IMR-90 (cell line): ENCODE measurements at regions not wholly inside any gene's neighbourhood (a gene's known extent, or its start where the extent isn't known, plus 50 kb on each side); places are given as distances from the start of the nearest gene placed in this dataset.

Experiments
- ATAC-seq: fragments of 200-7000 bp; cut with Tn5 transposase; 2 replicates; pipeline ENCODE4 v1.9.1; 2020; ENCODE audit warnings: low read depth, mild to moderate bottlenecking, moderate library complexity
- BruUV-seq: library from RNA; stranded (reverse); fragments of 400-500 nt; replicated peaks from 2 replicates; lab custom pipeline; 2021; lab: Mats Ljungman, UMichigan
- CTCF ChIA-PET: fragments of 300-600 bp; formaldehyde crosslinking; extraction: SDS; loops from one replicate; lab custom pipeline; 2021; ENCODE audit warnings: antibody characterized with exemption; lab: Yijun Ruan, JAX
- POLR2A ChIA-PET: fragments of 300-600 bp; sonication (Branson Sonifier 250); formaldehyde crosslinking; loops from one replicate; lab custom pipeline; 2022; ENCODE audit warnings: antibody characterized with exemption; ENCODE audit not compliant: unreplicated experiment; lab: Charles Lee
- DNase-seq: peaks from one replicate; pipeline ENCODE4 v3.0.0; 2013
- H2AFZ ChIP-seq: replicated peaks from 2 replicates; pipeline ENCODE3; 2013; ENCODE audit warnings: low read length, mild to moderate bottlenecking; ENCODE audit not compliant: poor library complexity
- H2AK5ac ChIP-seq: 2 replicates; pipeline ENCODE4 v1.6.1; 2013; ENCODE audit warnings: low read depth, low read length, inconsistent platforms
- H2AK9ac ChIP-seq: replicated peaks from 2 replicates; pipeline ENCODE3; 2013; ENCODE audit warnings: mild to moderate bottlenecking, low read depth, low read length, moderate library complexity; ENCODE audit not compliant: poor library complexity
- H2BK120ac ChIP-seq: 2 replicates; pipeline ENCODE4 v1.6.1; 2013; ENCODE audit warnings: low read depth, low read length, inconsistent platforms
- H2BK15ac ChIP-seq: 3 replicates; pipeline ENCODE4 v1.6.1; 2013; ENCODE audit warnings: low read depth, low read length, inconsistent platforms
- H2BK20ac ChIP-seq: 2 replicates; pipeline ENCODE4 v1.6.1; 2013; ENCODE audit warnings: low read depth, mild to moderate bottlenecking, inconsistent platforms, low read length, moderate library complexity
- H2BK5ac ChIP-seq: 2 replicates; pipeline ENCODE4 v1.6.1; 2013; ENCODE audit warnings: mild to moderate bottlenecking, low read depth, low read length, inconsistent platforms; ENCODE audit not compliant: poor library complexity, severe bottlenecking
- H3K14ac ChIP-seq: replicated peaks from 2 replicates; pipeline ENCODE4 v1.6.1; 2013; ENCODE audit warnings: low read depth, low read length, inconsistent platforms
- H3K18ac ChIP-seq: 2 replicates; pipeline ENCODE4 v1.6.1; 2013; ENCODE audit warnings: low read depth, low read length, control low read depth
- H3K23ac ChIP-seq: 2 replicates; pipeline ENCODE4 v1.6.1; 2013; ENCODE audit warnings: low read depth, low read length, inconsistent platforms
- H3K27ac ChIP-seq: 2 replicates; pipeline ENCODE4 v1.5.1; 2013; ENCODE audit warnings: mild to moderate bottlenecking, control low read depth, low read length; ENCODE audit not compliant: insufficient read depth
- H3K27me3 ChIP-seq: 2 replicates; pipeline ENCODE4 v1.6.1; 2013; ENCODE audit warnings: low read length; ENCODE audit not compliant: control insufficient read depth, insufficient read depth
- H3K36me3 ChIP-seq: 2 replicates; pipeline ENCODE4 v1.6.1; 2013; ENCODE audit warnings: low read length, mixed read lengths; ENCODE audit not compliant: control insufficient read depth, insufficient read depth
- H3K4ac ChIP-seq: 2 replicates; pipeline ENCODE4 v1.6.1; 2013; ENCODE audit warnings: low read depth, low read length, inconsistent platforms
- H3K4me1 ChIP-seq: 2 replicates; pipeline ENCODE4 v1.6.1; 2013; ENCODE audit warnings: low read length, mixed read lengths; ENCODE audit not compliant: control insufficient read depth, insufficient read depth
- H3K4me2 ChIP-seq: 2 replicates; pipeline ENCODE4 v1.6.1; 2013; ENCODE audit warnings: low read depth, mild to moderate bottlenecking, control low read depth, low read length, moderate library complexity
- H3K4me3 ChIP-seq: 2 replicates; pipeline ENCODE4 v1.5.1; 2013; ENCODE audit warnings: low read depth, mild to moderate bottlenecking, control low read depth, low read length, moderate library complexity; ENCODE audit not compliant: insufficient read depth
- H3K56ac ChIP-seq: 2 replicates; pipeline ENCODE4 v1.6.1; 2013; ENCODE audit warnings: low read length, inconsistent platforms; ENCODE audit not compliant: insufficient read depth; ENCODE audit errors: extremely low read depth
- H3K79me1 ChIP-seq, 2 experiments: 2 replicates each; pipeline ENCODE4 v1.6.1; 2013; ENCODE audit warnings: low read length in 2 of 2, inconsistent platforms in 1 of 2, low read depth in 1 of 2
- H3K9ac ChIP-seq: 2 replicates; pipeline ENCODE4 v1.6.1; 2013; ENCODE audit warnings: low read depth, low read length, control low read depth
- H3K9me1 ChIP-seq: 2 replicates; pipeline ENCODE4 v1.6.1; 2013; ENCODE audit warnings: low read length, inconsistent platforms; ENCODE audit not compliant: insufficient read depth
- H3K9me3 ChIP-seq: 2 replicates; pipeline ENCODE4 v1.6.1; 2013; ENCODE audit warnings: low read length; ENCODE audit not compliant: control insufficient read depth, insufficient read depth
- H4K20me1 ChIP-seq: 2 replicates; pipeline ENCODE4 v1.6.1; 2013; ENCODE audit warnings: low read length, inconsistent platforms; ENCODE audit not compliant: insufficient read depth
- H4K5ac ChIP-seq: 2 replicates; pipeline ENCODE4 v1.6.1; 2013; ENCODE audit warnings: mild to moderate bottlenecking, low read depth, low read length, control low read depth
- H4K8ac ChIP-seq, 2 experiments: 2 replicates each; pipeline ENCODE4 v1.6.1; 2013; ENCODE audit warnings: low read depth in 2 of 2, low read length in 2 of 2, control low read depth in 1 of 2, inconsistent platforms in 1 of 2
- H4K91ac ChIP-seq: 2 replicates; pipeline ENCODE4 v1.6.1; 2013; ENCODE audit warnings: low read depth, low read length, inconsistent platforms; ENCODE audit not compliant: insufficient read depth
- BHLHE40 ChIP-seq: fragments of 150-350 bp; IDR thresholded peaks from 2 replicates; pipeline ENCODE4 v1.6.1; 2016; ENCODE audit warnings: mild to moderate bottlenecking, low read depth, low read length
- CEBPB ChIP-seq: IDR thresholded peaks from 2 replicates; pipeline ENCODE4 v1.6.1; 2012; ENCODE audit warnings: low read depth, low read length, improper control_type of control experiment
- CHD1 ChIP-seq: IDR thresholded peaks from 2 replicates; pipeline ENCODE4 v1.6.1; 2012; ENCODE audit warnings: low read depth, low read length, improper control_type of control experiment
- CTCF ChIP-seq: conservative IDR thresholded peaks from 2 replicates; pipeline ENCODE4 v1.5.1; 2012; ENCODE audit warnings: mild to moderate bottlenecking, low read depth, low read length, improper control_type of control experiment
- ELK1 ChIP-seq: fragments of 150-350 bp; IDR thresholded peaks from 2 replicates; pipeline ENCODE4 v1.6.1; 2016; ENCODE audit warnings: low read depth, mild to moderate bottlenecking, low read length, moderate library complexity, borderline replicate concordance
- FOS ChIP-seq: fragments of 150-350 bp; IDR thresholded peaks from 2 replicates; pipeline ENCODE4 v1.6.1; 2016; ENCODE audit warnings: low read depth, low read length
- MAFK ChIP-seq: IDR thresholded peaks from 2 replicates; pipeline ENCODE4 v1.6.1; 2012; ENCODE audit warnings: low read depth, low read length, improper control_type of control experiment
- MAZ ChIP-seq: IDR thresholded peaks from 2 replicates; pipeline ENCODE4 v1.6.1; 2012; ENCODE audit warnings: low read depth, mild to moderate bottlenecking, low read length, improper control_type of control experiment, moderate library complexity, borderline replicate concordance
- MXI1 ChIP-seq: IDR thresholded peaks from 2 replicates; pipeline ENCODE4 v1.6.1; 2012; ENCODE audit warnings: low read depth, mild to moderate bottlenecking, low read length, moderate library complexity, borderline replicate concordance
- NFE2L2 ChIP-seq: fragments of 150-350 bp; IDR thresholded peaks from 2 replicates; pipeline ENCODE4 v1.6.1; 2016; ENCODE audit warnings: low read depth, mild to moderate bottlenecking, low read length
- POLR2A ChIP-seq: IDR thresholded peaks from 2 replicates; pipeline ENCODE4 v1.6.1; 2012; ENCODE audit warnings: mild to moderate bottlenecking, low read depth, low read length
- RAD21 ChIP-seq: IDR thresholded peaks from 2 replicates; pipeline ENCODE4 v1.6.1; 2012; ENCODE audit warnings: low read length, improper control_type of control experiment
- RCOR1 ChIP-seq: IDR thresholded peaks from 2 replicates; pipeline ENCODE4 v1.6.1; 2012; ENCODE audit warnings: mild to moderate bottlenecking, low read length, improper control_type of control experiment; ENCODE audit not compliant: insufficient replicate concordance
- RFX5 ChIP-seq: IDR thresholded peaks from 2 replicates; pipeline ENCODE4 v1.8.0; 2012; ENCODE audit warnings: low read depth, mild to moderate bottlenecking, low read length, moderate library complexity
- SMC3 ChIP-seq: fragments of 150-350 bp; IDR thresholded peaks from 2 replicates; pipeline ENCODE4 v1.6.1; 2016; ENCODE audit warnings: low read depth, mild to moderate bottlenecking, antibody characterized with exemption, low read length, moderate library complexity
- USF2 ChIP-seq: fragments of 150-350 bp; IDR thresholded peaks from 2 replicates; pipeline ENCODE4 v1.6.1; 2017; ENCODE audit warnings: mild to moderate bottlenecking, antibody characterized with exemption, low read length, low read depth
- dilution Hi-C: fragments of 300-500 bp; cut with HindIII; formaldehyde crosslinking; loops from one replicate; pipeline ENCODE4 v1.14.3; 2018; ENCODE audit warnings: low sequenced_read_pairs; ENCODE audit not compliant: unreplicated experiment
- in situ Hi-C: fragments of 300-500 bp; cut with MboI; formaldehyde crosslinking; loops from 3 replicates; pipeline ENCODE4 v1.14.3; 2019; ENCODE audit warnings: low sequenced_read_pairs, inconsistent platforms, mixed read lengths
- intact Hi-C: fragments of 100-400 bp; cut with micrococcal nuclease; formaldehyde crosslinking; loops from 2 replicates; pipeline ENCODE4 v1.10.0; 2022

- Histone ChIP-seq H2BK15ac (no peak overlapping the region), H4K8ac (no peak overlapping the region), H3K18ac (no peak overlapping the region), H3K9me3 (peaks cover 4% of the 10 kb centered on the region; the same call in 1 of the 2 replicates), H3K9me1 (no peaks in the 10 kb centered on the region), H3K4me2 (no peak overlapping the region), H3K14ac (no peak overlapping the region), H4K20me1 (no peaks in the 10 kb centered on the region), H3K23ac (no peak overlapping the region), H3K36me3 (no peaks in the 10 kb centered on the region), H2BK5ac (no peak overlapping the region), H3K4ac (no peak overlapping the region), H3K4me1 (no peaks in the 10 kb centered on the region), H4K5ac (no peak overlapping the region), H3K9ac (no peak overlapping the region), H2AK5ac (no peak overlapping the region), H4K91ac (no peak overlapping the region), H2AK9ac (no peak overlapping the region), H3K4me3 (no peak overlapping the region), H2BK20ac (no peak overlapping the region), H3K56ac (no peak overlapping the region), H3K27me3 (no peaks in the 10 kb centered on the region), H3K27ac (no peak overlapping the region), H2BK120ac (no peak overlapping the region), H2AFZ (no peak overlapping the region), H3K79me1 (no peaks in the 10 kb centered on the region)
- ChIA-PET CTCF (interaction anchor here (1.0 kb wide), 1 partner anchor 72 kb away, joined by 3 read pairs; no protein-coding TSS in a partner anchor), POLR2A (no interaction called here)
- in situ Hi-C loops: no loop called here
- BruUV-seq: no TSS peak
- dilution Hi-C loops: no loop called here
- no peak for ATAC-seq
- DNase-seq: no peak
- intact Hi-C loops: no loop called here
- TF ChIP-seq NFE2L2 (no peak), BHLHE40 (no peak), MAZ (no peak), SMC3 (no peak), CEBPB (no peak), POLR2A (no peak), CHD1 (no peak), RCOR1 (no peak), MXI1 (no peak), RFX5 (no peak), CTCF (no peak), RAD21 (no peak), ELK1 (no peak), MAFK (no peak), FOS (no peak), USF2 (no peak)
These were observed 161.1 kb downstream of the RBM46 start for GRCh38 chr4:154942176-154942575.
